ENCODE measurements at regions not wholly inside any gene's neighbourhood (a gene's known extent, or its start where the extent isn't known, plus 50 kb on each side); places are given as distances from the start of the nearest gene placed in this dataset.

DNA sequence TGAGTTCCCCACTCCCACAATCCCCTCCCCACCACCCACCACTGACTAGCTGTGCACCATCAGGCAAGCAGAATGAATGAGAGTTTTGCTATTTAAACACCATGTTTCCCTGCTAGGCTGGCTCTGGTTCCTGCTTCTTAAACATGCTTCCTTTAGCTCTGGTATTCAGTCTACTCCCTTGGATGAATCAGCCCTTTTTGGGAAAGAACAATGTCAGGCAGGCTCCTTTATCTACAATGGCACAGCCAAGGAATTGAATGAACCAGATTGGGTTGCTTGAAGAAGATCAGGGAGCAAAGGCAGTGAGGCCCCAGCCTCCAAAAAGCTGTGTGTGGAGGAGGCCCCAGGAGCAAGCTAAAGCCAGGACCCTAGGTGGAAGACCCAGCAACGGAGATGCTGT lies 92.9 kb upstream of the ISX start:
- DNase-seq (no peak), ATAC-seq (no peak)
- intact Hi-C loops (cut with DNase I, micrococcal nuclease), result no loop called here
- H3K4me1 ChIP-seq (ENCODE audit: low read depth), result no peaks in the 10 kb centered on the region
- no peak overlapping the region for H3K4me3 ChIP-seq
- TF ChIP-seq, protein P1, sequence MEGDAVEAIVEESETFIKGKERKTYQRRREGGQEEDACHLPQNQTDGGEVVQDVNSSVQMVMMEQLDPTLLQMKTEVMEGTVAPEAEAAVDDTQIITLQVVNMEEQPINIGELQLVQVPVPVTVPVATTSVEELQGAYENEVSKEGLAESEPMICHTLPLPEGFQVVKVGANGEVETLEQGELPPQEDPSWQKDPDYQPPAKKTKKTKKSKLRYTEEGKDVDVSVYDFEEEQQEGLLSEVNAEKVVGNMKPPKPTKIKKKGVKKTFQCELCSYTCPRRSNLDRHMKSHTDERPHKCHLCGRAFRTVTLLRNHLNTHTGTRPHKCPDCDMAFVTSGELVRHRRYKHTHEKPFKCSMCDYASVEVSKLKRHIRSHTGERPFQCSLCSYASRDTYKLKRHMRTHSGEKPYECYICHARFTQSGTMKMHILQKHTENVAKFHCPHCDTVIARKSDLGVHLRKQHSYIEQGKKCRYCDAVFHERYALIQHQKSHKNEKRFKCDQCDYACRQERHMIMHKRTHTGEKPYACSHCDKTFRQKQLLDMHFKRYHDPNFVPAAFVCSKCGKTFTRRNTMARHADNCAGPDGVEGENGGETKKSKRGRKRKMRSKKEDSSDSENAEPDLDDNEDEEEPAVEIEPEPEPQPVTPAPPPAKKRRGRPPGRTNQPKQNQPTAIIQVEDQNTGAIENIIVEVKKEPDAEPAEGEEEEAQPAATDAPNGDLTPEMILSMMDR (IDR thresholded peaks at IDR 0.05), result no peak
- H3K36me3 ChIP-seq (ENCODE audit: low read depth), result no peaks in the 10 kb centered on the region
- no peaks in the 10 kb centered on the region for H3K9me3 ChIP-seq

DNA sequence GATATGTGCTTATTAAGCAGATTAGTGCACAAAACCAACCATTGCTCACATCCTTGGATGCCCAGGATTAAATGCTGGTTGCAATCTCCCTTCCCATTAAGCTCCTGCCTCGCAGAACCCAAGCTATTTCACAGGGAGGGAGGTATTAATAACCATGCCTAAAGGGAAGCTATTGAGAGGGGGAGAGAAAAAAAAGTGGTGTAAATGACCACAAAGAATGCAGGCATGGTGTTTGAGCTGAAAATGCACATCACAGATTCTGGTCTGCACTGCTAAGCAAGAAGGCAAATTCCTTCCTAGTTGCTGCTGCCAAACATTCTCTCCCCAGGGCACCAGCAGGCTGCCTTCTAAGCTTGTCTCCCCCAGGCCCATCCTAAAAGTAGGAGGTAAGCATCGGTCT lies 92.0 kb upstream of the ISX start:
- Histone ChIP-seq H3K9me3 (no peaks in the 10 kb centered on the region), H3K4me3 (no peak overlapping the region), H3K36me3 (ENCODE audit: low read depth) (no peaks in the 10 kb centered on the region), H3K4me1 (ENCODE audit: low read depth) (no peaks in the 10 kb centered on the region)
- intact Hi-C loops (cut with DNase I, micrococcal nuclease), result no loop called here
- no peak for ATAC-seq
- TF ChIP-seq, protein P1 (IDR thresholded peaks at IDR 0.05), result no peak
- no peak for DNase-seq

DNA sequence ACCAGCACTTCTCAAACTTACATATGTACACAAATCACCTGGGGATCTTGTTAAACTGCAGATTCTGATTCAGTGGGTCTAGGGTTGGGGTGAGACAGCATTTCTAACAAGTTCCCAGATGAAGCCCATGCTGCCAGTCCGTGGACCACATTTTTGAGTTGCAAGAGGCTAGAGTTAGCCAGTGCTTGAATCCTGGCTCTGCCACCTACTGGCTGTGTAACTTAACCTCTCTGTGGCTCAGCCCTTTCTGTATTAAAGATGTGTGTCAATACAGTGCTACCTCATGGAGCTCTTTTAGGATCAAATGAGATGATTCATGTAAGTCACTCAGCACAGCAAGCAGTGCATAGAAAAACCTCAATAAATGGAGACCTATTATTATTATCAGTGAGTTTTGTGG lies 90.2 kb upstream of the ISX start:
- intact Hi-C loops (cut with DNase I, micrococcal nuclease), result no loop called here
- TF ChIP-seq, protein P1 (IDR thresholded peaks at IDR 0.05), result no peak

DNA sequence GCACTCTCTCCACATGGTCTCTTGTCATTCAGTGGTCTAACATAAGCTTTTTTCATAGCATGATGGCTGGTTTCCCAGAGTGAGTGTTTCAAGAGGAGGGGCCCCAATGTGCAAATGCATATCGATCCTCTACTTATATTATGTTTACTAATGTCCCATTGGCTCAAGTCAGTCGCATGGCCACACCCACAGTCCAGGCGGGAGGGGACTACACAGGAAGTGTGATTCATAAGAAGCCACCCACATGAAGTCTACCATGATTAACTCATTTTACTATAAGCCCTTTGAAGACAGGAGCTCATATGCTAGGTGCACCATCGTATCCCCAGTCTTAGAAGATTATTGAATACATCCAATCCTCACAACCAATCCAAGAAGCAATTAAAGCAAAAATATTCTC lies 89.5 kb upstream of the ISX start:
- no peak for DNase-seq
- H3K4me1 ChIP-seq (ENCODE audit: low read depth), result no peaks in the 10 kb centered on the region
- intact Hi-C loops (cut with DNase I, micrococcal nuclease), result no loop called here
- ATAC-seq, result no peak
- no peaks in the 10 kb centered on the region for H3K9me3 ChIP-seq
- no peaks in the 10 kb centered on the region for H3K36me3 ChIP-seq (ENCODE audit: low read depth)
- TF ChIP-seq, protein P1 (IDR thresholded peaks at IDR 0.05), result no peak
- no peak overlapping the region for H3K4me3 ChIP-seq

More for the DNA sequence above, 90.2 kb upstream of the ISX start:
- Histone ChIP-seq H3K36me3 (ENCODE audit: low read depth) (no peaks in the 10 kb centered on the region), H3K4me3 (no peak overlapping the region), H3K9me3 (no peaks in the 10 kb centered on the region), H3K4me1 (ENCODE audit: low read depth) (no peaks in the 10 kb centered on the region)
- ATAC-seq (no peak), DNase-seq (peak in 1 of 3 donors; percentile 4)

DNA sequence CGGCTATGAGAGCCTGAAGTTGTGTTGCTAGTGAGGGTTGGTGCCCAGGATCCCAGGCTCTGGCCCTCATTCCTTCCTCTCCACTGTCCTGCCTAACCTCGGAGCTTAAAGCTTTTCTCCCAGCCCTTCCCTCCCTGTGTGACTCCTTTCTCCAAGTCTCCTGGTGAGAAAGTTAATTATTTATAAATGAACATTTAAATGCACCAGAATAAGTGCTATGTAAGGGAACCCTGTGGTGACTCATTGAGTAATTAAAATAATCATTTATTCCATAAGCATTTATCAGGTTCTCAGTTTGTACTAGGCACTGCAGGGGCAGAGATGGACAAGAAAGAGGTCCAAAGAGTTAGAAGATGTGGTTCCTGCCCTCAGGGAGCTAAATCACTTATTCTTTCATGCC lies 89.1 kb upstream of the ISX start:
- H3K36me3 ChIP-seq (ENCODE audit: low read depth), result no peaks in the 10 kb centered on the region
- H3K4me1 ChIP-seq (ENCODE audit: low read depth), result no peaks in the 10 kb centered on the region
- ATAC-seq, result no peak
- no peaks in the 10 kb centered on the region for H3K9me3 ChIP-seq
- TF ChIP-seq, protein P1 (IDR thresholded peaks at IDR 0.05), result no peak
- no peak overlapping the region for H3K4me3 ChIP-seq
- no peak for DNase-seq
- intact Hi-C loops (cut with DNase I, micrococcal nuclease), result no loop called here

DNA sequence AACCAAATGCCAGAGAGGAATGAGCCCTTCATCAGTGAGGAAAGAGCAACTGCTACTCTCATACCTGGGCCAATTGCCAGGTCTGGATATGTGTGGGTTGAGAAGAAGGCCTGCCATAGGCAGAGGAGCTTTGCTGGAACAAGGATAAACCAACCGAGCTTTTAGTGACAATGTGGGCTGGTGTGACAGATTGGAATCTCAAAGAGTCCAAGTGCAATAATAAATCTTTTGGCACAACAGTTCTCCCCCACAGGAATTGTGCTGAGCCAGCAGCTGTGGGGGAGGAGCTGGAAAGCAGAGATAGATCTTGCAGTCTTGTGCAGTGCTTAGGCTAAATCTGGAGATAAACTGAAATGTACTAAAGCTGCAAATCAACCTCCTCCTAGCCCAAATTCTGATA lies 79.4 kb upstream of the ISX start:
- TF ChIP-seq, protein P1 (IDR thresholded peaks at IDR 0.05), result no peak
- Histone ChIP-seq H3K4me3 (no peak overlapping the region), H3K36me3 (ENCODE audit: low read depth) (no peaks in the 10 kb centered on the region), H3K9me3 (peaks cover 17% of the 10 kb centered on the region), H3K4me1 (ENCODE audit: low read depth) (no peaks in the 10 kb centered on the region)
- ATAC-seq, result no peak
- intact Hi-C loops (cut with DNase I, micrococcal nuclease), result no loop called here
- DNase-seq, result no peak

Measured in mucosa of descending colon (tissue), 3 donors.